Activated CD4-positive, alpha-beta memory T cell treated with anti-CD3 and anti-CD28 coated beads, Interleukin-2, amount 10 ng/mL, durations not matched to agents 7 days and 5 days (primary cell): ENCODE measurements at regions not wholly inside any gene's neighbourhood (a gene's known extent, or its start where the extent isn't known, plus 50 kb on each side); places are given as distances from the start of the nearest gene placed in this dataset.
"Not testable (repeated sequence)": the region's sequence is repeated elsewhere in the genome, so short reads cannot be mapped to it uniquely, and the experiment has no call there.

Experiments used
- CTCF ChIA-PET: fragments of 350-600 bp; sonication (Branson Sonifier 250); formaldehyde crosslinking; loops from one replicate; lab custom pipeline; 2021; ENCODE audit warnings: antibody characterized with exemption, inconsistent platforms; lab: Charles Lee
- POLR2A ChIA-PET: fragments of 350-600 bp; sonication (Branson Sonifier 250); formaldehyde crosslinking; loops from one replicate; lab custom pipeline; 2021; ENCODE audit warnings: antibody characterized with exemption; lab: Charles Lee
- DNase-seq: peaks from one replicate; pipeline ENCODE4 v3.0.0-alpha.2; 2020
- H3K27ac Mint-ChIP-seq: one replicate; pipeline ENCODE4 v1.8.0; 2021; ENCODE audit warnings: mild to moderate bottlenecking, mixed read lengths
- H3K27me3 Mint-ChIP-seq: one replicate; pipeline ENCODE4 v1.8.0; 2021; ENCODE audit warnings: mixed read lengths
- H3K36me3 Mint-ChIP-seq: one replicate; pipeline ENCODE4 v1.8.0; 2021; ENCODE audit warnings: low read depth, mixed read lengths
- H3K4me1 Mint-ChIP-seq: one replicate; pipeline ENCODE4 v1.8.0; 2021; ENCODE audit warnings: mixed read lengths
- H3K4me3 Mint-ChIP-seq: one replicate; pipeline ENCODE4 v1.8.0; 2021; ENCODE audit warnings: mild to moderate bottlenecking, mixed read lengths
- H3K9me3 Mint-ChIP-seq: one replicate; pipeline ENCODE4 v1.8.0; 2021; ENCODE audit warnings: mixed read lengths

DNA sequence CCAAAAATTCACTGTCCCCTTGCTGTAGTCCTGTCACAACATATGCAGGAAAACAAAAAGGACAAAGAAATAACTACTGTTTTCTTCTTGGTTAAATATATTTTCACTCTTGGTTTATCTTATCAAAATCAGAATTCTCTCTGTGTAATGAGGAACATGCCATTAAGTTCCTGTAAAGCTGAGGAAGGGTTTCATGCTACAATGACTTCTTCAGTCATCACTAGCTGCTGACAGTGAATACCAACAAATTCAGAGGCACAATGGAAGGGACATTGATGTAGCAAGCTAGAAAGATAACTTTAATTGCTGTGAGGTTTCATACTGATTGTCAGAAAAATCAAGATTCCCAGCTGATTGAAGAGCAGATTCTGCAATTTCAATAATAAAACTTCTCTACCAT lies 782.9 kb upstream of the HTR2C start:
- H3K9me3 Mint-ChIP-seq, result no peaks in the 10 kb centered on the region
- H3K4me1 Mint-ChIP-seq, result no peaks in the 10 kb centered on the region
- ChIA-PET POLR2A (no interaction called here), CTCF (no interaction called here)
- H3K27me3 Mint-ChIP-seq, result no peaks in the 10 kb centered on the region
- no peak overlapping the region for H3K4me3 Mint-ChIP-seq
- no peak for DNase-seq
- H3K36me3 Mint-ChIP-seq, result no peaks in the 10 kb centered on the region
- no peak overlapping the region for H3K27ac Mint-ChIP-seq

DNA sequence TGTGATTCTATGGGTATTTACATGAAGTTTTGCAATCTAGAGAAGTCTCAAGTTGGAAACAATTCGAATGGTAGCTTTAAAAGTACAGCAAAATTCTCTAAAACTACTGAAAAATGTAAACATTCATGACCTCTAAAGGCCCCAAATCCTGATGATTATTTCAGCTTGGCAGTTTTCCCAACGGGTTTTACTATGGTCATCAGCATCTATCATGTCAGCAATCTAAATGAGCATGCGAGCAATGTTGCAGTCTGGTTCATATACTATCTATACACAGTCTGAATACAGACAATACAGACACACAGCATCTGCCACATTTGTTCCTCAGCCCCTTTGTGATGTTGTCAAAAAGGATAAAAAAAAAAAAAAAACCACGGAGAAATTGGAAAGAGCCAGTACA lies 790.3 kb upstream of the HTR2C start:
- H3K4me3 Mint-ChIP-seq, result no peak overlapping the region
- H3K4me1 Mint-ChIP-seq, result no peaks in the 10 kb centered on the region
- no peaks in the 10 kb centered on the region for H3K9me3 Mint-ChIP-seq
- no peak for DNase-seq
- ChIA-PET CTCF (no interaction called here), POLR2A (no interaction called here)
- H3K27ac Mint-ChIP-seq, result no peak overlapping the region
- H3K36me3 Mint-ChIP-seq, result no peaks in the 10 kb centered on the region
- no peaks in the 10 kb centered on the region for H3K27me3 Mint-ChIP-seq

- no peaks in the 10 kb centered on the region for H3K9me3 Mint-ChIP-seq
- ChIA-PET POLR2A (no interaction called here), CTCF (no interaction called here)
- H3K27me3 Mint-ChIP-seq, result no peaks in the 10 kb centered on the region
- H3K4me1 Mint-ChIP-seq, result no peaks in the 10 kb centered on the region
- no peaks in the 10 kb centered on the region for H3K36me3 Mint-ChIP-seq
- DNase-seq, result no peak
- no peak overlapping the region for H3K4me3 Mint-ChIP-seq
- H3K27ac Mint-ChIP-seq, result no peak overlapping the region
Measured at GRCh38 chrX:113790987-113791386, 792.9 kb upstream of the HTR2C start.

- H3K4me1 Mint-ChIP-seq, DNase-seq, H3K27me3 Mint-ChIP-seq, POLR2A ChIA-PET, H3K9me3 Mint-ChIP-seq, H3K36me3 Mint-ChIP-seq, CTCF ChIA-PET, H3K27ac Mint-ChIP-seq, H3K4me3 Mint-ChIP-seq: not testable (repeated sequence)
Measured at GRCh38 chrX:113784754-113785153, 799.1 kb upstream of the HTR2C start.

DNA sequence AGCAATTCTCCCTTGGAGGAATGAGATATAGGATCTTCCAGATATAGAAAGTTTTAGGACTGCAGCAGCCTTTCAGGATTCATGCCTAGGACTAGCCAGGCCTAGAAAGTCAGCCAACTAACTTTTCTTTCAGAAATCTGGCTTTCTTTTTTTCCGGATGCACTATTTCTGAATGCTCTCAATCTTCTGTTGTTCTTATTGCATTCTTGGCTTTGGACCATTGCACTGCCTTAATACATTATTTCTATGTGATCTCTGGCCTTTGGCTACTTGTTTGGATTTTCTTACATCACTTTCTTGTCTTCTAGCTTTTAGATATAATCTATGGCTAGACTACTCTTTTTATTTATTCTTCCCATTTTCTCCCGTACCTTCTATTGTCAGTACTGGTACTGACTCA lies 813.1 kb upstream of the HTR2C start:
- ChIA-PET POLR2A (no interaction called here), CTCF (no interaction called here)
- H3K9me3 Mint-ChIP-seq, result no peaks in the 10 kb centered on the region
- no peaks in the 10 kb centered on the region for H3K36me3 Mint-ChIP-seq
- H3K27me3 Mint-ChIP-seq, result no peaks in the 10 kb centered on the region
- DNase-seq, result no peak
- no peaks in the 10 kb centered on the region for H3K4me1 Mint-ChIP-seq
- H3K4me3 Mint-ChIP-seq, result no peak overlapping the region
- H3K27ac Mint-ChIP-seq, result no peak overlapping the region

DNA sequence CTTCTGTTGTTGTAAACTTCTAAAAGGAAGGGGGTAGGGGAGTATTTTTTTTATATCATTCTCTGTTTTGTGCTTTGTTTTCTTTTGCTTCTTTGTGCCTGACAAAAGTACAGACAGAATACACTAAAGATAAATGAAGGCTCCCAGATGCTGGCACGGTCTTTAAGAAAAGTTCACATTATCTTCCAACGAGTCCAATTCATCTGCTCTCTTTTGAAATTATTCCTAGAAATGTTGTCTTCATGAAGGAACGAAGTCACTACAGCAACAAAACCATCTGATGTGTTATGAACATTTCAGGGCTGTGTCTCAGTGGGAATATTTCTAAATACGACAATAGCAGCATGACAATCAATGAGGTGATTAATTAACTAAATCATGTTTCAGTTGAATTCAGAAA lies 813.8 kb upstream of the HTR2C start:
- H3K4me3 Mint-ChIP-seq, result no peak overlapping the region
- no peaks in the 10 kb centered on the region for H3K36me3 Mint-ChIP-seq
- no peaks in the 10 kb centered on the region for H3K9me3 Mint-ChIP-seq
- no peaks in the 10 kb centered on the region for H3K27me3 Mint-ChIP-seq
- CTCF ChIA-PET, result no interaction called here
- no peak for DNase-seq
- POLR2A ChIA-PET, result no interaction called here
- H3K27ac Mint-ChIP-seq, result no peak overlapping the region
- no peaks in the 10 kb centered on the region for H3K4me1 Mint-ChIP-seq

GRCh38 chrX:113759422-113759821 lies 824.5 kb upstream of the HTR2C start:
- CTCF ChIA-PET, result no interaction called here
- POLR2A ChIA-PET, result no interaction called here
- Mint-ChIP-seq H3K9me3 (no peaks in the 10 kb centered on the region), H3K4me1 (no peaks in the 10 kb centered on the region), H3K36me3 (no peaks in the 10 kb centered on the region), H3K27me3 (no peaks in the 10 kb centered on the region), H3K4me3 (no peak overlapping the region), H3K27ac (no peak overlapping the region)
- no peak for DNase-seq

GRCh38 chrX:113747274-113747973 lies 836.5 kb upstream of the HTR2C start:
- ChIA-PET CTCF (no interaction called here), POLR2A (no interaction called here)
- Mint-ChIP-seq H3K9me3 (peaks cover 3% of the 10 kb centered on the region), H3K4me1 (no peaks in the 10 kb centered on the region), H3K27ac (no peak overlapping the region), H3K4me3 (no peak overlapping the region), H3K27me3 (no peaks in the 10 kb centered on the region), H3K36me3 (no peaks in the 10 kb centered on the region)
- DNase-seq, result no peak

DNA sequence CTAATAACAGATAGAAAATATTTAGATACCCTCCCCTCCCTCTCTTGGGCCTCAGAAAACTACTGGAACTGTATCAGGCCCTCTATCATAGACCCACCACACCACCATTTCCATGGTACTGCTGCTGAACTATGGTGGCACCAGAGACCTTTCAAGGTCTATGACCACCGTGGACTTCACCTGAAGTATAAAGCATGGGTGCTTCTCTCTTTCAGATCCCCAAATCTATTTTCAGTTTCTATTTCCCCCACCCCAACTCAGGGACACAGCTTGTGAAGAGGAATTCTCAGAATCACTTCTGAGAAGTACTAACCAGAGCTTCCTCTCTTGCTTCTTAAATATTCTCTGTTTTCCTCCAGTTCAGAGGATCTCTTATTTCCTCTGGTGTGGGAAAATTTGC lies 840.8 kb upstream of the HTR2C start:
- CTCF ChIA-PET, result no interaction called here
- DNase-seq, result no peak
- no peaks in the 10 kb centered on the region for H3K36me3 Mint-ChIP-seq
- H3K27ac Mint-ChIP-seq, result no peak overlapping the region
- H3K4me3 Mint-ChIP-seq, result no peak overlapping the region
- no peaks in the 10 kb centered on the region for H3K27me3 Mint-ChIP-seq
- no peaks in the 10 kb centered on the region for H3K9me3 Mint-ChIP-seq
- no peaks in the 10 kb centered on the region for H3K4me1 Mint-ChIP-seq
- POLR2A ChIA-PET, result no interaction called here

DNA sequence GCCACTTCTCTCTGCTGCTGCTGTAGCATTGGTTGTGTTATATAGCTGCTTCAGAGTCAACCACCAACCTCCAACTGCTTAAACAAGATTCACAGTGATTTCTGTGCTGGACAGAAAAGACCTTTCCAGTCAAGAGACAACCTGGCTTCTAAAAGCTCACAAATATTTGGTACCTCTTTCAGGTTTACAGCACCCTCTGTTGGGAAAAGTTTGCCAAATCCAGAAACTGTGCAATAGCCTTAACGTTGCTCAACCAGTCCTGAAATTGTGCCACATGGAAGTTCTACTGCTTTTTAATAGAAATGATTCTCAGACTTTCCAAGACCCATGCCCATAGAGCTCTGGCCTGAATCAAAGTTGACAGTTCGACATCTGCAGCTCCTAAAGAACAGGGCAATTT lies 842.1 kb upstream of the HTR2C start:
- no peaks in the 10 kb centered on the region for H3K9me3 Mint-ChIP-seq
- H3K4me3 Mint-ChIP-seq, result no peak overlapping the region
- ChIA-PET CTCF (no interaction called here), POLR2A (no interaction called here)
- no peak overlapping the region for H3K27ac Mint-ChIP-seq
- H3K27me3 Mint-ChIP-seq, result no peaks in the 10 kb centered on the region
- no peak for DNase-seq
- H3K4me1 Mint-ChIP-seq, result no peaks in the 10 kb centered on the region
- H3K36me3 Mint-ChIP-seq, result no peaks in the 10 kb centered on the region

DNA sequence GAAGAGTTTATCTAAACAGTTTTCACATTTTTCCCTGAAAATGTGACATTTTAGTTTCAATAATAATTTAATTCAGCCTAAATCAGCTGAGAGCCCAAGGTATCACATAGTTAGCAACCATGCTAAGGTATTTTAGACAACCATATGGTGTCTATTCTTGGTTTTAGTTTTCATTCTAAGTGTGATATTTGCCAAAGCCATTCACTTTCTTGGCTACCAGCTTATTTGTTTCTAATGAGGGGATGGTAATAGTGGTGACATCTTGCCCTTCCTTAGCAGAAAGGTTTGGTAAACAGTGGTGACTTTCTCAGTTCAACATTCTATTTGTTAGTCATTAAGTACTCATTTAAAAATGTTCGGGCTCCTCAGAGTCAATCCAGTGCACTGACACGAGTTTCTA lies 854.9 kb upstream of the HTR2C start:
- CTCF ChIA-PET, result no interaction called here
- peaks cover 2% of the 10 kb centered on the region for H3K9me3 Mint-ChIP-seq

DNA sequence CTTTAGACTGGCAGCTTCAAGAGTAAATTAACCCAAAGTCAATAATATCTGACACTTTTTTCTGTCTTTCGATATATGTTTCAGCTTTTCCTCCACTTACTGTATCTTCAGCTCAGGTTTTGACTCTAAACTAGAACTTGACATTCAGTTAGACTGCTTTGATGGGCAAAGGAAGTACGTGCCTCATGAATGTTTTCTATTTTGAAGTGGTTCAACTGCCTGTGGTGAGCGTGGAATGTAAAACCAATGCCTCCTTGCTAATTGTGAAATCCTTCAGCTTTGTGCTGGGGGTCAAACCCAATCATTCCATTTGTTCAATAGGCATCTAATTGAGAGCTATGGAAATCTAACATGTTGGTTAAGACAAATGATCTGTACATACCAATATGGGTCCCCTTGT lies 857.0 kb upstream of the HTR2C start:
- POLR2A ChIA-PET, result no interaction called here
- CTCF ChIA-PET, result no interaction called here

More for the DNA sequence above, 854.9 kb upstream of the HTR2C start:
- Mint-ChIP-seq H3K4me3 (no peak overlapping the region), H3K27me3 (no peaks in the 10 kb centered on the region), H3K27ac (no peak overlapping the region), H3K36me3 (no peaks in the 10 kb centered on the region), H3K4me1 (no peaks in the 10 kb centered on the region)
- POLR2A ChIA-PET, result no interaction called here
- no peak for DNase-seq

GRCh38 chrX:113726466-113726865 lies 857.4 kb upstream of the HTR2C start:
- no peaks in the 10 kb centered on the region for H3K27me3 Mint-ChIP-seq
- H3K4me1 Mint-ChIP-seq, result no peaks in the 10 kb centered on the region
- CTCF ChIA-PET, result no interaction called here
- POLR2A ChIA-PET, result no interaction called here
- no peak overlapping the region for H3K27ac Mint-ChIP-seq
- no peak overlapping the region for H3K4me3 Mint-ChIP-seq
- DNase-seq, result no peak
- H3K9me3 Mint-ChIP-seq, result peaks cover 2% of the 10 kb centered on the region
- no peaks in the 10 kb centered on the region for H3K36me3 Mint-ChIP-seq

More for the DNA sequence above, 857.0 kb upstream of the HTR2C start:
- no peak overlapping the region for H3K27ac Mint-ChIP-seq
- no peaks in the 10 kb centered on the region for H3K36me3 Mint-ChIP-seq
- H3K4me3 Mint-ChIP-seq, result no peak overlapping the region
- no peaks in the 10 kb centered on the region for H3K4me1 Mint-ChIP-seq
- H3K27me3 Mint-ChIP-seq, result no peaks in the 10 kb centered on the region
- H3K9me3 Mint-ChIP-seq, result peaks cover 2% of the 10 kb centered on the region
- DNase-seq, result no peak

- Mint-ChIP-seq H3K4me3 (no peak overlapping the region), H3K4me1 (no peaks in the 10 kb centered on the region)
- POLR2A ChIA-PET, result no interaction called here
Measured at GRCh38 chrX:113726009-113726408, 857.9 kb upstream of the HTR2C start.

More at GRCh38 chrX:113726009-113726408, 857.9 kb upstream of the HTR2C start:
- Mint-ChIP-seq H3K27ac (no peak overlapping the region), H3K36me3 (no peaks in the 10 kb centered on the region), H3K9me3 (peaks cover 2% of the 10 kb centered on the region), H3K27me3 (no peaks in the 10 kb centered on the region)
- CTCF ChIA-PET, result no interaction called here
- no peak for DNase-seq
